Astrocyte (in vitro differentiated cells and primary cell): ENCODE measurements at regions not wholly inside any gene's neighbourhood (a gene's known extent, or its start where the extent isn't known, plus 50 kb on each side); places are given as distances from the start of the nearest gene placed in this dataset.

Source experiments
- DNase-seq: peaks from one replicate; pipeline ENCODE4 v3.0.0-alpha.2; 2010; ENCODE audit warnings: low read depth
- FAIRE-seq: peaks from 2 replicates; lab custom pipeline; 2011; peaks lifted over from hg19 to GRCh38; lab: Jason Lieb, UNC
- H2AFZ ChIP-seq: 2 replicates; pipeline ENCODE4 v1.6.0; 2012; ENCODE audit warnings: low read depth, low read length, inconsistent platforms
- H3K27ac ChIP-seq: 2 replicates; pipeline ENCODE4 v1.5.1; 2011; ENCODE audit warnings: low read depth, low read length, inconsistent platforms
- H3K27me3 ChIP-seq: 2 replicates; pipeline ENCODE4 v1.6.0; 2011; ENCODE audit warnings: low read length, inconsistent platforms; ENCODE audit not compliant: insufficient read depth
- H3K36me3 ChIP-seq: 2 replicates; pipeline ENCODE4 v1.5.1; 2011; ENCODE audit warnings: low read length, inconsistent platforms; ENCODE audit not compliant: insufficient read depth
- H3K4me1 ChIP-seq: 2 replicates; pipeline ENCODE4 v1.5.1; 2011; ENCODE audit warnings: low read length, inconsistent platforms; ENCODE audit not compliant: insufficient read depth
- H3K4me2 ChIP-seq: 2 replicates; pipeline ENCODE4 v1.6.0; 2012; ENCODE audit warnings: low read length, inconsistent platforms
- H3K4me3 ChIP-seq: 2 replicates; pipeline ENCODE4 v1.5.1; 2011; ENCODE audit warnings: low read depth, mild to moderate bottlenecking, low read length, inconsistent platforms; ENCODE audit not compliant: insufficient read depth
- H3K79me2 ChIP-seq: 2 replicates; pipeline ENCODE4 v1.6.0; 2012; ENCODE audit warnings: mild to moderate bottlenecking, low read length, inconsistent platforms; ENCODE audit not compliant: insufficient read depth
- H3K9ac ChIP-seq: 2 replicates; pipeline ENCODE4 v1.6.0; 2012; ENCODE audit warnings: mild to moderate bottlenecking, low read length, inconsistent platforms
- H3K9me3 ChIP-seq: 2 replicates; pipeline ENCODE4 v1.5.1; 2012; ENCODE audit warnings: low read depth, mild to moderate bottlenecking, low read length, inconsistent platforms; ENCODE audit not compliant: insufficient read depth
- H4K20me1 ChIP-seq: 2 replicates; pipeline ENCODE4 v1.6.0; 2012; ENCODE audit warnings: low read length, inconsistent platforms; ENCODE audit not compliant: insufficient read depth
- H3K27ac Mint-ChIP-seq: one replicate; pipeline ENCODE4 v1.8.0; 2021; ENCODE audit warnings: mild to moderate bottlenecking, mixed read lengths; ENCODE audit not compliant: unreplicated experiment
- H3K27me3 Mint-ChIP-seq: one replicate; pipeline ENCODE4 v1.8.0; 2021; ENCODE audit warnings: low read depth, mixed read lengths; ENCODE audit not compliant: unreplicated experiment
- H3K36me3 Mint-ChIP-seq: one replicate; pipeline ENCODE4 v1.8.0; 2021; ENCODE audit warnings: low read depth, mixed read lengths; ENCODE audit not compliant: unreplicated experiment
- H3K4me1 Mint-ChIP-seq: one replicate; pipeline ENCODE4 v1.8.0; 2021; ENCODE audit warnings: low read depth, mixed read lengths; ENCODE audit not compliant: unreplicated experiment
- H3K4me3 Mint-ChIP-seq: one replicate; pipeline ENCODE4 v1.8.0; 2021; ENCODE audit warnings: mild to moderate bottlenecking, moderate library complexity, mixed read lengths; ENCODE audit not compliant: unreplicated experiment
- H3K9me3 Mint-ChIP-seq: one replicate; pipeline ENCODE4 v1.8.0; 2021; ENCODE audit warnings: mild to moderate bottlenecking, mixed read lengths; ENCODE audit not compliant: unreplicated experiment
- CTCF ChIP-seq: IDR thresholded peaks from 2 replicates; pipeline ENCODE4 v1.5.1; 2011; ENCODE audit warnings: low read depth, mild to moderate bottlenecking, inconsistent platforms, low read length, moderate library complexity; ENCODE audit not compliant: insufficient read depth
- EZH2 ChIP-seq: IDR thresholded peaks from 2 replicates; pipeline ENCODE4 v1.6.1; 2012; ENCODE audit warnings: mild to moderate bottlenecking, low read length, inconsistent platforms; ENCODE audit not compliant: insufficient read depth

GRCh38 chr2:215554689-215555498, 119.0 kb upstream of the FN1 start:
- Histone ChIP-seq H3K27me3 (no peaks in the 10 kb centered on the region), H2AFZ (no peak overlapping the region), H3K79me2 (no peaks in the 10 kb centered on the region), H3K4me3 (no peak overlapping the region), H3K36me3 (no peaks in the 10 kb centered on the region), H3K4me1 (peaks cover 10% of the 10 kb centered on the region), H4K20me1 (no peaks in the 10 kb centered on the region), H3K4me2 (peak overlapping the region; percentile 3), H3K9me3 (no peaks in the 10 kb centered on the region), H3K9ac (no peak overlapping the region), H3K27ac (no peak overlapping the region)
- Mint-ChIP-seq H3K4me3 (no peak overlapping the region), H3K9me3 (peaks cover 2% of the 10 kb centered on the region), H3K27me3 (no peaks in the 10 kb centered on the region), H3K4me1 (peaks cover 1% of the 10 kb centered on the region), H3K27ac (no peak overlapping the region), H3K36me3 (peaks cover 3% of the 10 kb centered on the region)
- FAIRE-seq: no peak
- TF ChIP-seq CTCF: no peak
- no peak for TF ChIP-seq EZH2
- DNase-seq: peak; percentile 71

- H3K36me3 ChIP-seq: no peaks in the 10 kb centered on the region
- no peak overlapping the region for H3K4me2 ChIP-seq
- Mint-ChIP-seq H3K4me1 (peaks cover 7% of the 10 kb centered on the region), H3K27ac (no peak overlapping the region), H3K9me3 (no peaks in the 10 kb centered on the region), H3K4me3 (no peak overlapping the region), H3K36me3 (peaks cover 3% of the 10 kb centered on the region), H3K27me3 (no peaks in the 10 kb centered on the region)
- H3K9me3 ChIP-seq: no peaks in the 10 kb centered on the region
- no peak overlapping the region for H3K27ac ChIP-seq
- H3K79me2 ChIP-seq: no peaks in the 10 kb centered on the region
- TF ChIP-seq CTCF: no peak
- TF ChIP-seq EZH2: no peak
- no peak overlapping the region for H3K9ac ChIP-seq
- no peaks in the 10 kb centered on the region for H3K27me3 ChIP-seq
- peaks cover 16% of the 10 kb centered on the region for H3K4me1 ChIP-seq
- H2AFZ ChIP-seq: no peak overlapping the region
- no peak for FAIRE-seq
- no peak overlapping the region for H3K4me3 ChIP-seq
- H4K20me1 ChIP-seq: no peaks in the 10 kb centered on the region
- no peak for DNase-seq
Measured at GRCh38 chr2:215553946-215554345, 118.1 kb upstream of the FN1 start.

GRCh38 chr2:215552144-215552580, 116.3 kb upstream of the FN1 start:
- H3K4me3 Mint-ChIP-seq: no peak overlapping the region
- H3K36me3 Mint-ChIP-seq: no peaks in the 10 kb centered on the region
- Histone ChIP-seq H3K4me1 (peaks cover 23% of the 10 kb centered on the region), H3K79me2 (no peaks in the 10 kb centered on the region), H3K9me3 (no peaks in the 10 kb centered on the region), H3K4me2 (no peak overlapping the region), H3K9ac (no peak overlapping the region), H3K4me3 (no peak overlapping the region), H4K20me1 (no peaks in the 10 kb centered on the region), H3K36me3 (no peaks in the 10 kb centered on the region), H3K27me3 (no peaks in the 10 kb centered on the region), H2AFZ (no peak overlapping the region), H3K27ac (no peak overlapping the region)
- H3K9me3 Mint-ChIP-seq: no peaks in the 10 kb centered on the region
- no peak for TF ChIP-seq CTCF
- no peak for TF ChIP-seq EZH2
- no peaks in the 10 kb centered on the region for H3K27me3 Mint-ChIP-seq
- peaks cover 15% of the 10 kb centered on the region for H3K4me1 Mint-ChIP-seq
- H3K27ac Mint-ChIP-seq: no peak overlapping the region
- no peak for DNase-seq
- FAIRE-seq: no peak
